Natural killer cell (primary cell): ENCODE measurements at regions not wholly inside any gene's neighbourhood (a gene's known extent, or its start where the extent isn't known, plus 50 kb on each side); places are given as distances from the start of the nearest gene placed in this dataset.

Experiments
- ATAC-seq, 3 donors: fragments of 150-1000 bp in 2 of 3; fragments of 200-7000 bp in 1 of 3; cut with Tn5 transposase; 1 replicate in 1 of 3; 2 replicates in 2 of 3; pipeline ENCODE4 v1.10.0; 2021; ENCODE audit warnings: mild to moderate bottlenecking in 2 of 3, moderate library complexity in 2 of 3
- DNase-seq, 2 donors: peaks; one replicate each; pipeline versions ENCODE4 v3.0.0 to v3.0.0-alpha.2; 2013 to 2021; ENCODE audit warnings: mixed read lengths in 1 of 2
- H3K27ac ChIP-seq: one replicate; pipeline ENCODE4 v1.5.1; 2013; ENCODE audit warnings: mild to moderate bottlenecking, low read length
- H3K27me3 ChIP-seq: one replicate; pipeline ENCODE4 v1.6.1; 2013; ENCODE audit warnings: low read length; ENCODE audit not compliant: control insufficient read depth, insufficient read depth
- H3K36me3 ChIP-seq: one replicate; pipeline ENCODE4 v1.6.1; 2013; ENCODE audit warnings: low read length; ENCODE audit not compliant: control insufficient read depth, insufficient read depth
- H3K4me1 ChIP-seq: one replicate; pipeline ENCODE4 v1.6.1; 2013; ENCODE audit warnings: low read length; ENCODE audit not compliant: control insufficient read depth, insufficient read depth
- H3K4me3 ChIP-seq: one replicate; pipeline ENCODE4 v1.5.1; 2013; ENCODE audit warnings: low read length
- H3K9me3 ChIP-seq: one replicate; pipeline ENCODE4 v1.6.1; 2013; ENCODE audit warnings: low read length; ENCODE audit not compliant: control insufficient read depth, insufficient read depth
- H3K27ac Mint-ChIP-seq, 2 donors: one replicate each; pipeline ENCODE4 v1.8.0; 2022; ENCODE audit warnings: mild to moderate bottlenecking in 2 of 2, mixed read lengths in 2 of 2, moderate library complexity in 1 of 2
- H3K27me3 Mint-ChIP-seq, 2 donors: one replicate each; pipeline ENCODE4 v1.8.0; 2022; ENCODE audit warnings: low read depth in 2 of 2, mixed read lengths in 2 of 2
- H3K36me3 Mint-ChIP-seq: one replicate; pipeline ENCODE4 v1.8.0; 2022; ENCODE audit warnings: mixed read lengths
- H3K4me1 Mint-ChIP-seq, 2 donors: one replicate each; pipeline ENCODE4 v1.8.0; 2022; ENCODE audit warnings: mixed read lengths in 2 of 2
- H3K4me3 Mint-ChIP-seq: one replicate; pipeline ENCODE4 v1.8.0; 2022; ENCODE audit warnings: mild to moderate bottlenecking, moderate library complexity, mixed read lengths
- H3K9me3 Mint-ChIP-seq, 2 donors: one replicate each; pipeline ENCODE4 v1.8.0; 2022; ENCODE audit warnings: mixed read lengths in 2 of 2
- CTCF ChIP-seq: fragments of 200-600 bp; IDR thresholded peaks from one replicate; pipeline ENCODE4 v1.8.0; 2022; ENCODE audit warnings: antibody characterized with exemption
- WGBS: methylation state at CpG from one replicate; pipeline ENCODE4 v1.1.7; 2013; ENCODE audit warnings: missing lambda C conversion rate; ENCODE audit not compliant: insufficient coverage; 5-methylcytosine and 5-hydroxymethylcytosine counted together
- intact Hi-C: fragments of 100-400 bp; cut with micrococcal nuclease; formaldehyde crosslinking; loops from one replicate; pipeline ENCODE4 v1.14.2; 2022

DNA sequence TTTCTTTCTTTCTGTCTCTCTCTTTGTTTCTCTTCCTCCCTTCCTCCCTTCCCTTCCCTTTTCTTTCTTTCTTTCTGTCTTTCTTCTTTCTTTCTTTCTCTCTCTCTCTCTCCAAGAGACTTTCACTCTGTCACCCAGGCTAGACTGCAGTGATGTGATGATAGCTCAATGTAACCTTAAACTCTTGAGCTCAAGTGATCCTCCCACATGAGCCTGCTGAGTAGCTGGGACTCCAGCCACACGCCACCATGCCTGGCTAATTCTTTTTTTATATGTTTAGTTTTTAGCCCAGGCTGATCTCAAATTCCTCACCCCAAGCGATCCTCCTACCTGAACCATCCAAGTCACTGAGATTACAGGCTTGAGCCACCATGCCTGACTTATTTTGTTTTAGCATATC lies 64.3 kb upstream of the EMCN start:
- H3K9me3 ChIP-seq, result no peaks in the 10 kb centered on the region
- H3K27ac ChIP-seq, result no peak overlapping the region
- H3K4me3 ChIP-seq, result no peak overlapping the region
- H3K9me3 Mint-ChIP-seq, result peaks cover 0 to 6% of the 10 kb centered on the region in 2 donors
- intact Hi-C loops, result no loop called here
- ATAC-seq, result no peak
- no peaks in the 10 kb centered on the region for H3K4me1 Mint-ChIP-seq
- no peaks in the 10 kb centered on the region for H3K36me3 Mint-ChIP-seq
- no peak for DNase-seq
- no peak for TF ChIP-seq CTCF
- no peak overlapping the region for H3K4me3 Mint-ChIP-seq
- H3K4me1 ChIP-seq, result no peaks in the 10 kb centered on the region
- no peaks in the 10 kb centered on the region for H3K27me3 ChIP-seq
- 86% methylated on average over 2 of the region's 2 CpGs for WGBS
- no peak overlapping the region for H3K27ac Mint-ChIP-seq
- no peaks in the 10 kb centered on the region for H3K36me3 ChIP-seq
- H3K27me3 Mint-ChIP-seq, result no peaks in the 10 kb centered on the region

GRCh38 chr4:100581337-100581736 lies 63.5 kb upstream of the EMCN start:
- WGBS, result 80% methylated on average over 2 of the region's 2 CpGs
- DNase-seq (no peak), ATAC-seq (no peak)
- H3K9me3 Mint-ChIP-seq, result peaks cover 0 to 9% of the 10 kb centered on the region in 2 donors
- intact Hi-C loops, result no loop called here
- H3K27ac ChIP-seq, result no peak overlapping the region
- H3K27me3 Mint-ChIP-seq, result no peaks in the 10 kb centered on the region
- H3K4me1 Mint-ChIP-seq, result no peaks in the 10 kb centered on the region
- no peaks in the 10 kb centered on the region for H3K9me3 ChIP-seq
- no peaks in the 10 kb centered on the region for H3K36me3 ChIP-seq
- H3K36me3 Mint-ChIP-seq, result no peaks in the 10 kb centered on the region
- no peaks in the 10 kb centered on the region for H3K4me1 ChIP-seq
- no peak for TF ChIP-seq CTCF
- H3K4me3 Mint-ChIP-seq, result no peak overlapping the region
- H3K4me3 ChIP-seq, result no peak overlapping the region
- H3K27me3 ChIP-seq, result no peaks in the 10 kb centered on the region
- no peak overlapping the region for H3K27ac Mint-ChIP-seq

GRCh38 chr4:100576570-100576969 lies 58.7 kb upstream of the EMCN start:
- Mint-ChIP-seq H3K4me3 (no peak overlapping the region), H3K36me3 (no peaks in the 10 kb centered on the region), H3K4me1 (no peaks in the 10 kb centered on the region), H3K9me3 (peaks cover 0 to 5% of the 10 kb centered on the region in 2 donors), H3K27me3 (no peaks in the 10 kb centered on the region), H3K27ac (no peak overlapping the region)
- no peak for TF ChIP-seq CTCF
- ATAC-seq, result no peak
- Histone ChIP-seq H3K27ac (no peak overlapping the region), H3K36me3 (no peaks in the 10 kb centered on the region), H3K4me1 (no peaks in the 10 kb centered on the region), H3K4me3 (no peak overlapping the region), H3K27me3 (no peaks in the 10 kb centered on the region), H3K9me3 (no peaks in the 10 kb centered on the region)
- 92% methylated on average over 2 of the region's 3 CpGs for WGBS
- DNase-seq, result no peak
- intact Hi-C loops, result no loop called here

DNA sequence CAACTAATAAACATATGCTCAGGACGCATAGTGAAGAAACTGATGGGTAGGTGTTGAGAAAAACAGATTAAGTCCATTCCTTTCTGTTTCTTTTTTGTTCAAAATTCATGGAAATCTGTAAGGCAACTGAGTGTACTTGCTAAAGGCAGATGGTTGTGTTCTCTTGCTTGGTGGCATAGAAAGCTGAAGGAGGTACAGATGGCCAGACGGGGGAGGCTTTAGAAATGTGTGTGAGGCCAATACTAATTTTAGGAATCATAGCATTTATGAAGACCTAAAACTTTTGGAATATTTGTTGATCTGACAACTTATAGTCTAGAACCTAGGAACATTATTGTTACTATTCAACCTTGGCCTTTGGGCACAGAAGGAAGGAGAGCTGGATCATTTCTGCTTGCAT lies 56.8 kb upstream of the EMCN start:
- no peak overlapping the region for H3K27ac ChIP-seq
- ATAC-seq (no peak), DNase-seq (no peak)
- H3K4me3 Mint-ChIP-seq, result no peak overlapping the region
- no peak overlapping the region for H3K4me3 ChIP-seq
- peaks cover 0 to 5% of the 10 kb centered on the region in 2 donors for H3K9me3 Mint-ChIP-seq
- no peaks in the 10 kb centered on the region for H3K27me3 ChIP-seq
- H3K27ac Mint-ChIP-seq, result no peak overlapping the region
- no peaks in the 10 kb centered on the region for H3K4me1 ChIP-seq
- H3K4me1 Mint-ChIP-seq, result no peaks in the 10 kb centered on the region
- no peaks in the 10 kb centered on the region for H3K36me3 Mint-ChIP-seq
- intact Hi-C loops, result no loop called here
- H3K9me3 ChIP-seq, result no peaks in the 10 kb centered on the region
- no peaks in the 10 kb centered on the region for H3K27me3 Mint-ChIP-seq
- no peak for TF ChIP-seq CTCF
- no peaks in the 10 kb centered on the region for H3K36me3 ChIP-seq
- WGBS, result 82% methylated on average over 2 of the region's 2 CpGs
